Erythroblast (primary cell): ENCODE measurements at regions not wholly inside any gene's neighbourhood (a gene's known extent, or its start where the extent isn't known, plus 50 kb on each side); places are given as distances from the start of the nearest gene placed in this dataset.
"Not testable (repeated sequence)": the region's sequence is repeated elsewhere in the genome, so short reads cannot be mapped to it uniquely, and the experiment has no call there.

Experiments
- DNase-seq, 2 experiments: peaks; one replicate each; lab custom pipeline; 2025; lab: John Stamatoyannopoulos, UW
- GATA1 ChIP-seq: IDR thresholded peaks from 2 replicates; pipeline ENCODE4 v1.6.1; 2011; ENCODE audit warnings: low read depth, mild to moderate bottlenecking, control low read depth, low read length, moderate library complexity
- POLR2A ChIP-seq: IDR thresholded peaks from 2 replicates; pipeline ENCODE4 v1.6.1; 2011; ENCODE audit warnings: mild to moderate bottlenecking, low read length

GRCh38 chr1:66445492-66446181 lies 88.3 kb upstream of the SGIP1 start:
- no peak for DNase-seq
- no peak for TF ChIP-seq GATA1
- no peak for TF ChIP-seq POLR2A

GRCh38 chr1:66446261-66447001 lies 87.5 kb upstream of the SGIP1 start:
- DNase-seq, result peak; percentile 52 to 76
- TF ChIP-seq POLR2A, result no peak

GRCh38 chr1:66450043-66450514 lies 83.9 kb upstream of the SGIP1 start:
- no peak for TF ChIP-seq POLR2A
- TF ChIP-seq GATA1, result no peak
- no peak for DNase-seq

- TF ChIP-seq POLR2A, result no peak
- no peak for TF ChIP-seq GATA1
Observed at GRCh38 chr1:66450847-66451246, 83.1 kb upstream of the SGIP1 start.

GRCh38 chr1:66452162-66452561 lies 81.8 kb upstream of the SGIP1 start:
- no peak for DNase-seq
- no peak for TF ChIP-seq POLR2A
- TF ChIP-seq GATA1, result no peak

More at GRCh38 chr1:66450847-66451246, 83.1 kb upstream of the SGIP1 start:
- no peak for DNase-seq

GRCh38 chr1:66452982-66453381 lies 81.0 kb upstream of the SGIP1 start:
- TF ChIP-seq POLR2A (no peak), GATA1 (no peak)
- no peak for DNase-seq

GRCh38 chr1:66455446-66455845 lies 78.5 kb upstream of the SGIP1 start:
- no peak for TF ChIP-seq POLR2A
- no peak for TF ChIP-seq GATA1
- DNase-seq, result no peak

- no peak for DNase-seq
- no peak for TF ChIP-seq POLR2A
Observed at GRCh38 chr1:66460776-66461175, 73.2 kb upstream of the SGIP1 start.

GRCh38 chr1:66462313-66462712 lies 71.6 kb upstream of the SGIP1 start:
- no peak for DNase-seq
- TF ChIP-seq POLR2A (no peak), GATA1 (no peak)

- no peak for DNase-seq
- TF ChIP-seq POLR2A (no peak), GATA1 (no peak)
Observed at GRCh38 chr1:66464351-66464750, 69.6 kb upstream of the SGIP1 start.

- no peak for DNase-seq
- TF ChIP-seq POLR2A (no peak), GATA1 (no peak)
Observed at GRCh38 chr1:66464802-66465201, 69.2 kb upstream of the SGIP1 start.

GRCh38 chr1:66466695-66467094 lies 67.3 kb upstream of the SGIP1 start:
- DNase-seq, result not testable (repeated sequence)

GRCh38 chr1:66468722-66469121 lies 65.2 kb upstream of the SGIP1 start:
- no peak for DNase-seq
- TF ChIP-seq POLR2A (no peak), GATA1 (no peak)

- no peak for DNase-seq
Observed at GRCh38 chr1:66475940-66476339, 58.0 kb upstream of the SGIP1 start.

More at GRCh38 chr1:66475940-66476339, 58.0 kb upstream of the SGIP1 start:
- TF ChIP-seq GATA1, result no peak
- no peak for TF ChIP-seq POLR2A
